DND-41 (cell line): ENCODE measurements at regions not wholly inside any gene's neighbourhood (a gene's known extent, or its start where the extent isn't known, plus 50 kb on each side); places are given as distances from the start of the nearest gene placed in this dataset.

Source experiments
- ATAC-seq: fragments of 200-7000 bp; cut with Tn5 transposase; 3 replicates; pipeline ENCODE4 v1.9.1; 2021; ENCODE audit warnings: low read depth; ENCODE audit not compliant: insufficient read depth
- DNase-seq: peaks from one replicate; pipeline ENCODE4 v3.0.0-alpha.2; 2020
- H2AFZ ChIP-seq: 2 replicates; pipeline ENCODE4 v1.6.0; 2012; ENCODE audit warnings: low read depth, low read length
- H3K27ac ChIP-seq: 2 replicates; pipeline ENCODE4 v1.5.1; 2012; ENCODE audit warnings: low read length, inconsistent platforms
- H3K27me3 ChIP-seq: fragments of 200-600 bp; sonication (generic); 2 replicates; pipeline ENCODE4 v1.6.0; 2012; ENCODE audit warnings: low read length, mild to moderate bottlenecking, inconsistent platforms; ENCODE audit not compliant: insufficient read depth, poor library complexity
- H3K36me3 ChIP-seq: 2 replicates; pipeline ENCODE4 v1.5.1; 2012; ENCODE audit warnings: low read length, inconsistent platforms; ENCODE audit not compliant: insufficient read depth
- H3K4me1 ChIP-seq: 2 replicates; pipeline ENCODE4 v1.5.1; 2012; ENCODE audit warnings: mild to moderate bottlenecking, low read length; ENCODE audit not compliant: insufficient read depth
- H3K4me2 ChIP-seq: 2 replicates; pipeline ENCODE4 v1.6.0; 2012; ENCODE audit warnings: mild to moderate bottlenecking, moderate library complexity, low read length, inconsistent platforms; ENCODE audit not compliant: insufficient read depth
- H3K4me3 ChIP-seq, 2 experiments: fragments of 200-600 bp in 1 of 2; shearing (Covaris generic) in 1 of 2; 2 replicates each; pipeline ENCODE4 v1.5.1; 2012 to 2016; ENCODE audit warnings: inconsistent platforms in 2 of 2, low read length in 2 of 2, mild to moderate bottlenecking in 2 of 2, low read depth in 1 of 2, moderate library complexity in 1 of 2
- H3K79me2 ChIP-seq: 2 replicates; pipeline ENCODE4 v1.6.0; 2012; ENCODE audit warnings: low read length, inconsistent platforms; ENCODE audit not compliant: insufficient read depth
- H3K9ac ChIP-seq: 2 replicates; pipeline ENCODE4 v1.6.0; 2012; ENCODE audit warnings: low read depth, mild to moderate bottlenecking, inconsistent platforms, low read length, moderate library complexity
- H3K9me3 ChIP-seq: 2 replicates; pipeline ENCODE4 v1.5.1; 2012; ENCODE audit warnings: low read length, moderate library complexity, mild to moderate bottlenecking, inconsistent platforms; ENCODE audit not compliant: insufficient read depth, severe bottlenecking
- H4K20me1 ChIP-seq: 2 replicates; pipeline ENCODE4 v1.6.0; 2012; ENCODE audit warnings: low read length; ENCODE audit not compliant: insufficient read depth
- CTCF ChIP-seq: IDR thresholded peaks from 2 replicates; pipeline ENCODE4 v1.5.1; 2012; ENCODE audit warnings: borderline replicate concordance, low read length, moderate library complexity, mild to moderate bottlenecking; ENCODE audit not compliant: poor library complexity, severe bottlenecking; ENCODE audit errors: extremely low read depth
- EZH2 ChIP-seq: IDR thresholded peaks from 3 replicates; pipeline ENCODE4 v1.6.1; 2012; ENCODE audit warnings: borderline replicate concordance, low read depth, mild to moderate bottlenecking, moderate library complexity, low read length, inconsistent platforms; ENCODE audit not compliant: severe bottlenecking

DNA sequence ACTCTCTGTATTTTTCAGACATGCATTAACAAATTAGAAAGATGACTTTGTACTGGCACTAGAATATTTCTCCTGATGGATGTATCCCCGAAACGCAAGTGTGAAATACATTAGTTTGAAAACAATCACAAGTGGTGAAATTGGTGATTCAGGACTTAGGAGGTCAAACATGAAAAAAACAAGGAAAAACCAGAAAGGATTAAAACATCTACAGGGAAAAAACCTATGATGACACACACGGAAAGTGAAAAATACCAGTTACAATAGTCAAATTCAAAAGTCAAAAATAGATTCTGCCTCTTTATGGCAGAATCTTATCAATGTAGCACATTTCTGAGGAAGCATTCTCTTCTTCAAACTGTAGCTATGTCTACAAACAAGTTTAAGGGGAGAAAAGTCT, 129.0 kb upstream of the SGK1 start:
- H3K4me2 ChIP-seq: no peak overlapping the region
- H3K27ac ChIP-seq: no peak overlapping the region
- no peaks in the 10 kb centered on the region for H3K79me2 ChIP-seq
- H3K9me3 ChIP-seq: no peaks in the 10 kb centered on the region
- H3K4me1 ChIP-seq: no peaks in the 10 kb centered on the region
- H4K20me1 ChIP-seq: no peaks in the 10 kb centered on the region
- no peak overlapping the region for H3K4me3 ChIP-seq
- no peak for TF ChIP-seq CTCF
- no peak for TF ChIP-seq EZH2
- no peaks in the 10 kb centered on the region for H3K36me3 ChIP-seq
- H2AFZ ChIP-seq: no peak overlapping the region
- ATAC-seq (no peak), DNase-seq (no peak)
- H3K9ac ChIP-seq: no peak overlapping the region
- no peaks in the 10 kb centered on the region for H3K27me3 ChIP-seq

GRCh38 chr6:134446218-134446848, 128.4 kb upstream of the SGK1 start:
- H3K4me3 ChIP-seq: no peak overlapping the region
- H3K4me2 ChIP-seq: no peak overlapping the region
- no peaks in the 10 kb centered on the region for H3K27me3 ChIP-seq
- H3K4me1 ChIP-seq: no peaks in the 10 kb centered on the region
- no peaks in the 10 kb centered on the region for H3K36me3 ChIP-seq
- peak; percentile 20 for TF ChIP-seq CTCF
- no peak for TF ChIP-seq EZH2
- H3K9ac ChIP-seq: no peak overlapping the region
- no peak overlapping the region for H2AFZ ChIP-seq
- no peaks in the 10 kb centered on the region for H4K20me1 ChIP-seq
- H3K9me3 ChIP-seq: no peaks in the 10 kb centered on the region
- no peak overlapping the region for H3K27ac ChIP-seq
- ATAC-seq (no peak), DNase-seq (no peak)
- H3K79me2 ChIP-seq: no peaks in the 10 kb centered on the region

DNA sequence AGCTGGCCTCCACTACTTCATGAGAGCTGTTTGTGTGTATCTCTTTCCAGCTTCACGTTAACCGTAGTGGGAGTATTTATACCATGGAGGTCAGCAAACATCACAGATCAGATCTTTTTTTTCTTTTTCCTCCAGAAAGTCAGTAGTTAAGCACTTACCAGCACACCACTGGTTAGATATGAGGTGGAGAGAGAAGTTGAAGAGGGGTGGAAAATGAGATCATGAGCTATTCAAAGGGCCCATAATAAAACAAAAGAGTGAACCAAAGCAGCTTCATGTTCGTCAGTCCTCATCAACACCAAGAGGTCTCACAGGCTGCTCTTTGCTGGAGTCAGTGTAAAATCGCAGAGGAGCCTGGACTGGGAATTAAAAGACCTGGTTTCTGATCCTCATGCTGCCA, 125.1 kb upstream of the SGK1 start:
- H3K36me3 ChIP-seq: no peaks in the 10 kb centered on the region
- no peaks in the 10 kb centered on the region for H3K27me3 ChIP-seq
- H3K27ac ChIP-seq: no peak overlapping the region
- no peak overlapping the region for H2AFZ ChIP-seq
- no peak for ATAC-seq
- DNase-seq: no peak
- H3K4me3 ChIP-seq: no peak overlapping the region
- no peaks in the 10 kb centered on the region for H3K79me2 ChIP-seq
- H3K4me2 ChIP-seq: no peak overlapping the region
- no peaks in the 10 kb centered on the region for H3K9me3 ChIP-seq
- TF ChIP-seq CTCF: no peak
- TF ChIP-seq EZH2: no peak
- no peaks in the 10 kb centered on the region for H4K20me1 ChIP-seq
- no peak overlapping the region for H3K9ac ChIP-seq
- no peaks in the 10 kb centered on the region for H3K4me1 ChIP-seq
